ENCODE measurements at regions not wholly inside any gene's neighbourhood (a gene's known extent, or its start where the extent isn't known, plus 50 kb on each side); places are given as distances from the start of the nearest gene placed in this dataset.
"Not testable (repeated sequence)": the region's sequence is repeated elsewhere in the genome, so short reads cannot be mapped to it uniquely, and the experiment has no call there.

- no peak for DNase-seq
These were observed 52.0 kb upstream of the BMP2 start for GRCh38 chr20:6715401-6715941.

- DNase-seq = no peak
These were observed 53.2 kb upstream of the BMP2 start for GRCh38 chr20:6714279-6714711.

GRCh38 chr20:6711951-6712649 is 55.4 kb upstream of the BMP2 start:
- DNase-seq = no peak

GRCh38 chr20:6709910-6710595 is 57.4 kb upstream of the BMP2 start:
- no peak for DNase-seq

- no peak for DNase-seq
These were observed 59.5 kb upstream of the BMP2 start for GRCh38 chr20:6708010-6708409.

- no peak for DNase-seq
These were observed 60.1 kb upstream of the BMP2 start for GRCh38 chr20:6707321-6707831.

GRCh38 chr20:6705926-6706548 is 61.4 kb upstream of the BMP2 start:
- no peak for DNase-seq

- DNase-seq = no peak
These were observed 62.2 kb upstream of the BMP2 start for GRCh38 chr20:6705106-6705766.

- DNase-seq = no peak
These were observed 63.2 kb upstream of the BMP2 start for GRCh38 chr20:6704132-6704861.

- DNase-seq = no peak
These were observed 63.8 kb upstream of the BMP2 start for GRCh38 chr20:6703656-6704055.

- no peak for DNase-seq
These were observed 64.4 kb upstream of the BMP2 start for GRCh38 chr20:6703047-6703446.

GRCh38 chr20:6702144-6702543 is 65.3 kb upstream of the BMP2 start:
- no peak for DNase-seq

- DNase-seq = no peak
These were observed 66.7 kb upstream of the BMP2 start for GRCh38 chr20:6700563-6701329.

GRCh38 chr20:6699921-6700562 is 67.4 kb upstream of the BMP2 start:
- DNase-seq = no peak

- DNase-seq = no peak
These were observed 68.8 kb upstream of the BMP2 start for GRCh38 chr20:6698723-6699122.

GRCh38 chr20:6698056-6698455 is 69.4 kb upstream of the BMP2 start:
- no peak for DNase-seq

GRCh38 chr20:6697228-6697972 is 70.1 kb upstream of the BMP2 start:
- no peak for DNase-seq

GRCh38 chr20:6696001-6696400 is 71.5 kb upstream of the BMP2 start:
- DNase-seq = no peak

- DNase-seq = not testable (repeated sequence)
These were observed 73.7 kb upstream of the BMP2 start for GRCh38 chr20:6693808-6694198.

GRCh38 chr20:6693178-6693807 is 74.2 kb upstream of the BMP2 start:
- DNase-seq = no peak
